OCI-LY3 (cell line): ENCODE measurements at regions not wholly inside any gene's neighbourhood (a gene's known extent, or its start where the extent isn't known, plus 50 kb on each side); places are given as distances from the start of the nearest gene placed in this dataset.

Experiments
- H2AFZ ChIP-seq: fragments of 200-600, 300-600 bp; shearing (Covaris generic); 2 replicates; pipeline ENCODE4 v1.6.0; 2014; ENCODE audit warnings: antibody characterized with exemption, low read depth, low read length
- H3K27ac ChIP-seq: fragments of 200-600, 300-600 bp; sonication (generic); 2 replicates; pipeline ENCODE4 v1.5.1; 2014; ENCODE audit warnings: mild to moderate bottlenecking, low read length, moderate library complexity, mixed read lengths
- H3K27me3 ChIP-seq: fragments of 200-600, 300-600 bp; sonication (generic); 2 replicates; pipeline ENCODE4 v1.6.1; 2014; ENCODE audit warnings: low read depth, low read length, mixed read lengths
- H3K36me3 ChIP-seq: fragments of 200-600, 300-600 bp; sonication (generic); replicated peaks from 2 replicates; pipeline ENCODE3; 2014; ENCODE audit warnings: low read depth, low read length, mixed read lengths
- H3K4me1 ChIP-seq: fragments of 300-600, 200-600 bp; sonication (generic); 2 replicates; pipeline ENCODE4 v1.6.1; 2014; ENCODE audit warnings: low read length, mixed read lengths
- H3K4me2 ChIP-seq: fragments of 200-600, 300-600 bp; sonication (generic); 2 replicates; pipeline ENCODE4 v1.6.1; 2014; ENCODE audit warnings: low read length, mixed read lengths
- H3K4me3 ChIP-seq: fragments of 300-600, 200-600 bp; sonication (generic); 2 replicates; pipeline ENCODE4 v1.5.1; 2014; ENCODE audit warnings: antibody characterized with exemption, mild to moderate bottlenecking, low read length, moderate library complexity
- H3K79me2 ChIP-seq: fragments of 300-600, 200-600 bp; shearing (Covaris generic); 2 replicates; pipeline ENCODE4 v1.6.1; 2014; ENCODE audit warnings: mild to moderate bottlenecking, low read length, mixed read lengths
- H3K9ac ChIP-seq: fragments of 300-600, 200-600 bp; shearing (Covaris generic); 2 replicates; pipeline ENCODE4 v1.6.0; 2014; ENCODE audit warnings: mild to moderate bottlenecking, low read length, moderate library complexity
- H3K9me3 ChIP-seq: fragments of 200-600, 300-600 bp; shearing (Covaris generic); 2 replicates; pipeline ENCODE4 v1.6.1; 2014; ENCODE audit warnings: low read length, mixed read lengths; ENCODE audit not compliant: insufficient read depth
- H4K20me1 ChIP-seq: fragments of 200-600, 300-600 bp; sonication (generic); 2 replicates; pipeline ENCODE4 v1.6.1; 2016; ENCODE audit warnings: low read length, mixed read lengths; ENCODE audit not compliant: insufficient read depth
- EZH2phosphoT487 ChIP-seq: fragments of 200-600 bp; shearing (Covaris generic); IDR thresholded peaks from 2 replicates; pipeline ENCODE4 v1.6.1; 2018; ENCODE audit warnings: antibody characterized with exemption, mixed run types, low read depth
- TF ChIP-seq, protein P1 (sequence below): fragments of 200-600, 300-600 bp; sonication (generic); IDR thresholded peaks from 2 replicates; pipeline ENCODE4 v1.5.1; 2014; ENCODE audit warnings: antibody characterized with exemption, low read length, low read depth

DNA sequence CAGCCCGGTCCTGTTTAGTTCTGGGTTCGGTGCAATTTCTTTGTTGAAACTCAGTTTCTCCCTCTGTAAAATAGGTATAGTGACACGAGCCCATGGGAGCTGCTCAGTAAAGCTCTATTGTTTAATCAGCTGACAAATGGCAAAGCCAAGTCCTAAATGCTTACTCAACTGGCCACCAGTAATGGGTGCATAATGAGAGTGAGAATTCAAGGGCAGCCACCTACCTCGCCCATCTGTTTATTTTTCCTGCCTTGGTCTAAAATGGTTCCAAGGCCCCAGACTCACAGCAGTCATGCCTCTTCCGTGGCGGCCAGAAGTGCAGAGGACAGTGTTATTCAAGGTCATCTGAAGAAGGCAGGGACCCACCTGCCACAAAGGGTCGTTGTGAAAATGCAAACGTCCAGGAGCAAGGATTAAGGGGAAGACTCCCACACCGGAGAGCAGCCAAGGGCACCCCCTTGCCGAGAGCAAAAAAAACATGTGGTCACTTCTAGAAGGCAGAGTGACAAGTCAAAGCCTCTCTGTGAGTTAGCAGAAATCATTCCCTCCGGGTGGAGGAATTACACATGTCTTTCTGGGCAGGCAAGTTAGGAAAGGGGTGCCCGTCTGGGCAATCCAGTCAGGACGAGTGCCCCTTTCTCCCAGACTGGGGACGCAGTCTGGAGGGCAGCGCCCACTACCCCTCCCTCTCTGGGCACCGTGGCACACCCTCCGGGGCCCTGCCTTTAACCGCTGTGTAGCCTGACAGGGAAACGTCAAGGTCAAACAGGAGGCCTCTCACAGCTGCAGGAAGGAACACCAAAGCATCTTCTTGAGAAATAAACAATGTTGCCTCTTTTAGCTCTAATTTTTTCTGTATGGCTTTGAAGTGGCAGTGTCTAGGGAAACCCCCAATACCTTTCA, 186.2 kb downstream of the FOXO1 start:
- H4K20me1 ChIP-seq = no peaks in the 10 kb centered on the region
- H3K27me3 ChIP-seq = no peaks in the 10 kb centered on the region
- no peaks in the 10 kb centered on the region for H3K79me2 ChIP-seq
- no peak overlapping the region for H2AFZ ChIP-seq
- H3K9me3 ChIP-seq = no peaks in the 10 kb centered on the region; the same call in 1 of the 2 replicates
- TF ChIP-seq, protein P1, sequence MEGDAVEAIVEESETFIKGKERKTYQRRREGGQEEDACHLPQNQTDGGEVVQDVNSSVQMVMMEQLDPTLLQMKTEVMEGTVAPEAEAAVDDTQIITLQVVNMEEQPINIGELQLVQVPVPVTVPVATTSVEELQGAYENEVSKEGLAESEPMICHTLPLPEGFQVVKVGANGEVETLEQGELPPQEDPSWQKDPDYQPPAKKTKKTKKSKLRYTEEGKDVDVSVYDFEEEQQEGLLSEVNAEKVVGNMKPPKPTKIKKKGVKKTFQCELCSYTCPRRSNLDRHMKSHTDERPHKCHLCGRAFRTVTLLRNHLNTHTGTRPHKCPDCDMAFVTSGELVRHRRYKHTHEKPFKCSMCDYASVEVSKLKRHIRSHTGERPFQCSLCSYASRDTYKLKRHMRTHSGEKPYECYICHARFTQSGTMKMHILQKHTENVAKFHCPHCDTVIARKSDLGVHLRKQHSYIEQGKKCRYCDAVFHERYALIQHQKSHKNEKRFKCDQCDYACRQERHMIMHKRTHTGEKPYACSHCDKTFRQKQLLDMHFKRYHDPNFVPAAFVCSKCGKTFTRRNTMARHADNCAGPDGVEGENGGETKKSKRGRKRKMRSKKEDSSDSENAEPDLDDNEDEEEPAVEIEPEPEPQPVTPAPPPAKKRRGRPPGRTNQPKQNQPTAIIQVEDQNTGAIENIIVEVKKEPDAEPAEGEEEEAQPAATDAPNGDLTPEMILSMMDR = no peak
- TF ChIP-seq EZH2phosphoT487 = no peak
- H3K27ac ChIP-seq = no peak overlapping the region
- no peak overlapping the region for H3K9ac ChIP-seq
- no peak overlapping the region for H3K4me3 ChIP-seq
- H3K4me2 ChIP-seq = no peak overlapping the region
- H3K4me1 ChIP-seq = no peaks in the 10 kb centered on the region
- H3K36me3 ChIP-seq = no peaks in the 10 kb centered on the region

DNA sequence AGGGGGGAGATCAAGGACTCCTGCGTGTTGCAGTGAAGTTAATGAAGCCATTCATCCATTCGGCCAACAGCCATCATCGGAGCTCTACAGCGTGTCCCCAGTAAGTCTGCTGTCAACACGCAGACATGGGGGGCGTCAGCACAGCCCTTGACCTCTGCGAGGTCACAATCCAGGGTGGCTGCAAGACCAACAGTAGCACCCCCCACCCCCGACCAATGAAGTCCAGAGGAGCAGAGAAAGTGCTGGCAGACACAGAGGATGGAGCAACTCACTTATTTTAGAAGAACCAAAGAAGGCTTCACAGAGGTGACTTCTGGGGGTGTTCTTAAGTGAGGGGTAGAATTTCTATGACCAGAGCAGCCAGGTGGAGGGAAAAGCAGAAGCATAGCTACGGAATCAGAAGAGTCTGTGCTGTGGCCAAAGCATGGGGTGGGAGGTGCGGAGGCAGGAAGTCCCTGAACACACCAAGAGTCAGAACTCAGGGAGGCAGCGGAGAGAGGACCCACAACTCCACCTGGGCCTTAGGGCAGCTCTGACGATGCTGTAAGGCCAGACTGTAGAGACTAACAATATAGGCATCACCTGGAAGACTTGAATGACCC, 185.4 kb downstream of the FOXO1 start:
- Histone ChIP-seq H3K36me3 (no peaks in the 10 kb centered on the region), H3K4me2 (no peak overlapping the region), H3K4me1 (peaks cover 6% of the 10 kb centered on the region), H3K9ac (no peak overlapping the region), H3K79me2 (no peaks in the 10 kb centered on the region), H3K9me3 (no peaks in the 10 kb centered on the region; the same call in 1 of the 2 replicates), H4K20me1 (no peaks in the 10 kb centered on the region), H3K27ac (no peak overlapping the region), H3K4me3 (no peak overlapping the region), H2AFZ (no peak overlapping the region), H3K27me3 (no peaks in the 10 kb centered on the region)
- TF ChIP-seq, protein P1 = no peak
- no peak for TF ChIP-seq EZH2phosphoT487

DNA sequence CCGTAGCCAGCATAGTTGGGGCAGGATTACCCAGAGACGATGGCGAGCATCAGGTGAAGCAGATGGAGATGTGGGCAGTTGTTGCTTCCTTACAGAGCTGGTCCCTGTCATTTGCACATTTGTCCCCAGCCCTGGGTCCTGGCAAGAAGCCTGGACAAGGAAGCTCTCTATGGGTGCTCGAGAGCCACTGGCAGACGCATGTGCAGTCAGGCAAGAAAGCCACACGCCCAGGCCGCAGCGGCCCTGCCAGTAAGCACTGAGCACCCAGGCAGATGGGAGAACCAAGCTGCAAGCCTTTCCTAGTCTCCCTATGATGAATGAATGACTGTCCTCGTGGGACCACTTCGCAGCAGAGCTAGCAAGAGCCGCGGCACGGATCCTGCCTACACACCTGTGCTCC, 182.8 kb downstream of the FOXO1 start:
- no peaks in the 10 kb centered on the region for H4K20me1 ChIP-seq
- no peak overlapping the region for H2AFZ ChIP-seq
- no peak overlapping the region for H3K4me3 ChIP-seq
- no peaks in the 10 kb centered on the region; the same call in 1 of the 2 replicates for H3K9me3 ChIP-seq
- no peak overlapping the region for H3K4me2 ChIP-seq
- no peaks in the 10 kb centered on the region for H3K36me3 ChIP-seq
- H3K79me2 ChIP-seq = no peaks in the 10 kb centered on the region
- H3K4me1 ChIP-seq = peaks cover 8% of the 10 kb centered on the region
- no peak overlapping the region for H3K27ac ChIP-seq
- H3K9ac ChIP-seq = no peak overlapping the region
- TF ChIP-seq EZH2phosphoT487 = no peak
- TF ChIP-seq, protein P1 = no peak
- H3K27me3 ChIP-seq = no peaks in the 10 kb centered on the region

DNA sequence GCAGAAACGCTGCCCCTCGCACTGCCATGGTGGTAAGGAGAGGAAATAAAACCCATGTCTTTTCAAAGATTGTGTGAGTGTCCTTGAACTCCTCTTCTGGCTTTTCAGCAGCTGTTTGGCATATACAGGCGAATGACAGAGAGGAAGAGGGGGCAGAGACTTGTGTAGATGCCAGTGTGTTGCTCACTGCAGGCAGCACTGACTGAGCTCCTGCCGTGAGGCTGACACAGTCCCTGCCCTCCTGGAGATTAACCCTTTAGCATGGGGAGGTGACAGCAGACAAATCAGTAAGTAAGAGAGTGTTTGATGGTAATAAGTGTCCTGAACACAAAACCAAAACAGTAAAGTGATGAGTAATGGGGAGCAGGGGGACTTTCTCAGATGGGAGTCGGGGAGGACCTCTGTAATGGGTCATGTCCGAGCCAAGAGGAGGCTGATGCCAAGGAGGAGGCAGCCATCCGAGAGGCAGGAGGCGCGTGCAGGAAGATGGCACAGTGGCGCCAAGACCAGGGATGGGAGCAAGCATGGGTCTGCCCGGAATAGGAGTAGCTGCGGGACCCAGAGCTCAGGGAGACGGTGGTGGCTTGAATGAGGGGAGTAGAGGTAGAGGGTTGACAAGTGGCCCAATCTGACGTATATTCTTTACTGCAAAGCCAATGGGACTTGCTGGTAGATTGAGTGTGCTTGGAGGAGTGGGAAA, 182.2 kb downstream of the FOXO1 start:
- no peak overlapping the region for H3K27ac ChIP-seq
- H3K9me3 ChIP-seq = no peaks in the 10 kb centered on the region; the same call in 1 of the 2 replicates
- TF ChIP-seq, protein P1 = no peak
- H3K27me3 ChIP-seq = peaks cover 2% of the 10 kb centered on the region
- no peak overlapping the region for H3K9ac ChIP-seq
- H3K4me3 ChIP-seq = no peak overlapping the region
- no peaks in the 10 kb centered on the region for H3K36me3 ChIP-seq
- no peaks in the 10 kb centered on the region for H3K79me2 ChIP-seq
- no peak overlapping the region for H3K4me2 ChIP-seq
- no peaks in the 10 kb centered on the region for H4K20me1 ChIP-seq
- H3K4me1 ChIP-seq = peaks cover 8% of the 10 kb centered on the region
- no peak overlapping the region for H2AFZ ChIP-seq
